Mucosa of rectum (tissue), 2 donors: ENCODE measurements at regions not wholly inside any gene's neighbourhood (a gene's known extent, or its start where the extent isn't known, plus 50 kb on each side); places are given as distances from the start of the nearest gene placed in this dataset.
"Not testable (repeated sequence)": the region's sequence is repeated elsewhere in the genome, so short reads cannot be mapped to it uniquely, and the experiment has no call there.

ENCODE experiments used
- H3K27ac ChIP-seq, 2 donors: one replicate each; pipeline ENCODE4 v1.7.0; 2013; ENCODE audit warnings: inconsistent platforms in 2 of 2, low read depth in 2 of 2, low read length in 2 of 2
- H3K27me3 ChIP-seq, 2 donors: one replicate each; pipeline ENCODE4 v1.7.0; 2013; ENCODE audit warnings: low read length in 2 of 2; ENCODE audit not compliant: control insufficient read depth in 2 of 2, insufficient read depth in 2 of 2
- H3K36me3 ChIP-seq, 2 donors: one replicate each; pipeline ENCODE4 v1.7.0; 2013; ENCODE audit warnings: low read length in 2 of 2; ENCODE audit not compliant: control insufficient read depth in 2 of 2, insufficient read depth in 2 of 2
- H3K4me1 ChIP-seq, 2 donors: one replicate each; pipeline ENCODE4 v1.7.0; 2013; ENCODE audit warnings: low read length in 2 of 2, mild to moderate bottlenecking in 1 of 2; ENCODE audit not compliant: control insufficient read depth in 2 of 2, insufficient read depth in 2 of 2
- H3K4me3 ChIP-seq, 2 donors: one replicate each; pipeline ENCODE4 v1.7.0; 2013; ENCODE audit warnings: low read length in 2 of 2
- H3K9ac ChIP-seq, 2 donors: one replicate each; pipeline ENCODE4 v1.7.0; 2013; ENCODE audit warnings: low read length in 2 of 2, low read depth in 1 of 2, mild to moderate bottlenecking in 1 of 2
- H3K9me3 ChIP-seq, 2 donors: one replicate each; pipeline ENCODE4 v1.7.0; 2013; ENCODE audit warnings: low read length in 2 of 2; ENCODE audit not compliant: control insufficient read depth in 2 of 2
- donor health status: healthy.
- donor health status: Normal muscosa, but diverticular disease.

- no peak overlapping the region for H3K9ac ChIP-seq
- no peaks in the 10 kb centered on the region for H3K36me3 ChIP-seq
- no peak overlapping the region for H3K27ac ChIP-seq
- peaks cover 0 to 4% of the 10 kb centered on the region in 2 donors for H3K9me3 ChIP-seq
- peaks cover 5 to 8% of the 10 kb centered on the region in 2 donors for H3K27me3 ChIP-seq
- H3K4me1 ChIP-seq = no peaks in the 10 kb centered on the region
- H3K4me3 ChIP-seq = no peak overlapping the region
Measured at GRCh38 chr7:149685455-149685854, 87.9 kb downstream of the ZNF467 start.

GRCh38 chr7:149683898-149684297 is 89.5 kb downstream of the ZNF467 start:
- H3K27ac ChIP-seq = no peak overlapping the region
- H3K4me3 ChIP-seq = no peak overlapping the region
- H3K36me3 ChIP-seq = no peaks in the 10 kb centered on the region
- peaks cover 0 to 4% of the 10 kb centered on the region in 2 donors for H3K9me3 ChIP-seq
- no peaks in the 10 kb centered on the region for H3K4me1 ChIP-seq
- no peak overlapping the region for H3K9ac ChIP-seq
- peaks cover 2 to 4% of the 10 kb centered on the region in 2 donors for H3K27me3 ChIP-seq

- H3K4me3 ChIP-seq = no peak overlapping the region
Measured at GRCh38 chr7:149683181-149683580, 90.2 kb downstream of the ZNF467 start.

GRCh38 chr7:149682038-149682437 is 91.3 kb downstream of the ZNF467 start:
- H3K9me3 ChIP-seq = no peaks in the 10 kb centered on the region
- no peaks in the 10 kb centered on the region for H3K4me1 ChIP-seq
- no peak overlapping the region for H3K9ac ChIP-seq
- no peak overlapping the region for H3K27ac ChIP-seq
- H3K4me3 ChIP-seq = no peak overlapping the region
- H3K27me3 ChIP-seq = peaks cover 0 to 4% of the 10 kb centered on the region in 2 donors
- no peaks in the 10 kb centered on the region for H3K36me3 ChIP-seq

More at GRCh38 chr7:149683181-149683580, 90.2 kb downstream of the ZNF467 start:
- Histone ChIP-seq H3K36me3 (no peaks in the 10 kb centered on the region), H3K27ac (no peak overlapping the region), H3K27me3 (peaks cover 0 to 4% of the 10 kb centered on the region in 2 donors), H3K4me1 (no peaks in the 10 kb centered on the region), H3K9ac (no peak overlapping the region), H3K9me3 (no peaks in the 10 kb centered on the region)

GRCh38 chr7:149681274-149681673 is 92.1 kb downstream of the ZNF467 start:
- H3K4me1 ChIP-seq = no peaks in the 10 kb centered on the region
- no peaks in the 10 kb centered on the region for H3K9me3 ChIP-seq
- no peaks in the 10 kb centered on the region for H3K36me3 ChIP-seq
- no peak overlapping the region for H3K27ac ChIP-seq
- no peak overlapping the region for H3K4me3 ChIP-seq
- no peak overlapping the region for H3K9ac ChIP-seq
- peaks cover 0 to 4% of the 10 kb centered on the region in 2 donors for H3K27me3 ChIP-seq

GRCh38 chr7:149680331-149681025 is 92.9 kb downstream of the ZNF467 start:
- Histone ChIP-seq H3K27me3 (peaks cover 0 to 4% of the 10 kb centered on the region in 2 donors), H3K9me3 (no peaks in the 10 kb centered on the region), H3K27ac (no peak overlapping the region), H3K4me3 (no peak overlapping the region), H3K9ac (no peak overlapping the region), H3K36me3 (no peaks in the 10 kb centered on the region), H3K4me1 (no peaks in the 10 kb centered on the region)

GRCh38 chr7:149674728-149675385 is 98.5 kb downstream of the ZNF467 start:
- not testable (repeated sequence) for H3K4me3 ChIP-seq, H3K36me3 ChIP-seq, H3K9me3 ChIP-seq, H3K4me1 ChIP-seq, H3K27ac ChIP-seq, H3K9ac ChIP-seq, H3K27me3 ChIP-seq

GRCh38 chr7:149673006-149673405 is 100.4 kb downstream of the ZNF467 start:
- Histone ChIP-seq H3K36me3 (no peaks in the 10 kb centered on the region), H3K27me3 (peaks cover 0 to 2% of the 10 kb centered on the region in 2 donors), H3K9ac (no peak overlapping the region), H3K27ac (no peak overlapping the region), H3K4me1 (no peaks in the 10 kb centered on the region), H3K4me3 (no peak overlapping the region), H3K9me3 (no peaks in the 10 kb centered on the region)

GRCh38 chr7:149670288-149670687 is 103.1 kb downstream of the ZNF467 start:
- no peaks in the 10 kb centered on the region for H3K4me1 ChIP-seq
- H3K9me3 ChIP-seq = no peaks in the 10 kb centered on the region
- H3K27me3 ChIP-seq = peaks cover 0 to 4% of the 10 kb centered on the region in 2 donors
- no peak overlapping the region for H3K27ac ChIP-seq
- no peaks in the 10 kb centered on the region for H3K36me3 ChIP-seq
- H3K9ac ChIP-seq = no peak overlapping the region
- no peak overlapping the region for H3K4me3 ChIP-seq

- Histone ChIP-seq H3K9ac (no peak overlapping the region), H3K27me3 (peaks cover 0 to 4% of the 10 kb centered on the region in 2 donors), H3K27ac (no peak overlapping the region), H3K4me3 (no peak overlapping the region), H3K4me1 (no peaks in the 10 kb centered on the region), H3K9me3 (no peaks in the 10 kb centered on the region), H3K36me3 (no peaks in the 10 kb centered on the region)
Measured at GRCh38 chr7:149669121-149669818, 104.1 kb downstream of the ZNF467 start.
